Endothelial cell of umbilical vein (primary cell): ENCODE measurements at regions not wholly inside any gene's neighbourhood (a gene's known extent, or its start where the extent isn't known, plus 50 kb on each side); places are given as distances from the start of the nearest gene placed in this dataset.

Experiments used
- BruUV-seq: library from RNA; stranded (reverse); fragments of 400-500 nt; replicated peaks from 2 replicates; lab custom pipeline; 2021; lab: Mats Ljungman, UMichigan
- CTCF ChIA-PET: fragments of 300-600, 350-600 bp; sonication (Branson Sonifier 250); formaldehyde crosslinking; loops from one replicate; lab custom pipeline; 2021; ENCODE audit warnings: antibody characterized with exemption, inconsistent platforms; lab: Charles Lee
- POLR2A ChIA-PET: fragments of 300-600, 350-600 bp; sonication (Branson Sonifier 250); formaldehyde crosslinking; loops from one replicate; lab custom pipeline; 2021; ENCODE audit warnings: antibody characterized with exemption, inconsistent platforms; lab: Charles Lee
- DNase-seq: peaks from one replicate; pipeline ENCODE4 v3.0.0-alpha.2; 2011; ENCODE audit warnings: low read depth, low spot score
- FAIRE-seq: peaks from 2 replicates; lab custom pipeline; 2011; peaks lifted over from hg19 to GRCh38; lab: Jason Lieb, UNC
- H2AFZ ChIP-seq: 2 replicates; pipeline ENCODE4 v1.6.0; 2012; ENCODE audit warnings: low read depth, low read length, control low read depth, inconsistent platforms
- H3K27ac ChIP-seq: 2 replicates; pipeline ENCODE4 v1.5.1; 2011; ENCODE audit warnings: low read depth, mild to moderate bottlenecking, control low read depth, low read length, moderate library complexity; ENCODE audit not compliant: insufficient read depth
- H3K27me3 ChIP-seq, 2 experiments: 2 replicates each; pipeline versions ENCODE4 v1.6.0 to v1.6.1; 2011; ENCODE audit warnings: low read length in 2 of 2, mixed read lengths in 1 of 2; ENCODE audit not compliant: control insufficient read depth in 2 of 2, insufficient read depth in 2 of 2
- H3K36me3 ChIP-seq, 2 experiments: 2 replicates in 1 of 2; 3 replicates in 1 of 2; pipeline ENCODE4 v1.5.1; 2011; ENCODE audit warnings: low read length in 2 of 2, mild to moderate bottlenecking in 1 of 2, moderate library complexity in 1 of 2; ENCODE audit not compliant: control insufficient read depth in 2 of 2, insufficient read depth in 2 of 2; ENCODE audit errors: extremely low read depth in 1 of 2
- H3K4me1 ChIP-seq: 3 replicates; pipeline ENCODE4 v1.5.1; 2011; ENCODE audit warnings: mild to moderate bottlenecking, low read length; ENCODE audit not compliant: control insufficient read depth, insufficient read depth; ENCODE audit errors: extremely low read depth
- H3K4me2 ChIP-seq: 2 replicates; pipeline ENCODE4 v1.6.1; 2011; ENCODE audit warnings: low read length, control low read depth, mixed read lengths; ENCODE audit not compliant: insufficient read depth
- H3K4me3 ChIP-seq, 3 experiments: fragments of 200-600 bp in 1 of 3; sonication (generic), shearing (Covaris generic) in 1 of 3; replicated peaks in 1 of 3; 2 replicates each; pipeline ENCODE4 v1.5.1; 2011 to 2016; ENCODE audit warnings: control low read depth in 3 of 3, low read length in 3 of 3, mild to moderate bottlenecking in 2 of 3, inconsistent platforms in 1 of 3, low read depth in 1 of 3, moderate library complexity in 1 of 3; ENCODE audit not compliant: insufficient read depth in 1 of 3
- H3K79me2 ChIP-seq: 2 replicates; pipeline ENCODE4 v1.6.0; 2012; ENCODE audit warnings: low read length, inconsistent platforms; ENCODE audit not compliant: control insufficient read depth, insufficient read depth
- H3K9ac ChIP-seq: replicated peaks from 2 replicates; pipeline ENCODE3; 2011; ENCODE audit warnings: low read length, control low read depth; ENCODE audit not compliant: insufficient read depth; ENCODE audit errors: extremely low read depth
- H3K9me1 ChIP-seq: replicated peaks from 3 replicates; pipeline ENCODE4 v1.6.0; 2011; ENCODE audit warnings: mild to moderate bottlenecking, low read length; ENCODE audit not compliant: control insufficient read depth, insufficient read depth; ENCODE audit errors: extremely low read depth
- H3K9me3 ChIP-seq: replicated peaks from 2 replicates; pipeline ENCODE4 v1.5.1; 2012; ENCODE audit warnings: low read length, inconsistent platforms; ENCODE audit not compliant: control insufficient read depth, insufficient read depth
- H4K20me1 ChIP-seq: replicated peaks from 2 replicates; pipeline ENCODE3; 2011; ENCODE audit warnings: mild to moderate bottlenecking, low read length; ENCODE audit not compliant: control insufficient read depth, insufficient read depth; ENCODE audit errors: extremely low read depth
- CTCF ChIP-seq, 2 donors: IDR thresholded peaks; 1 replicate in 1 of 2; 2 replicates in 1 of 2; pipeline ENCODE4 v1.5.1; 2011; ENCODE audit warnings: low read length in 2 of 2, mild to moderate bottlenecking in 2 of 2, moderate library complexity in 2 of 2, control low read depth in 1 of 2, inconsistent platforms in 1 of 2, low read depth in 1 of 2; ENCODE audit not compliant: insufficient read depth in 1 of 2; ENCODE audit errors: extremely low read depth in 1 of 2
- EZH2 ChIP-seq: IDR thresholded peaks from 2 replicates; pipeline ENCODE4 v1.6.1; 2012; ENCODE audit warnings: borderline replicate concordance, low read depth, mild to moderate bottlenecking, moderate library complexity, low read length, inconsistent platforms; ENCODE audit not compliant: severe bottlenecking
- FOS ChIP-seq: IDR thresholded peaks from 2 replicates; pipeline ENCODE4 v1.6.1; 2011; ENCODE audit warnings: mild to moderate bottlenecking, low read length, moderate library complexity, borderline replicate concordance; ENCODE audit not compliant: insufficient read depth
- GATA2 ChIP-seq: IDR thresholded peaks from 2 replicates; pipeline ENCODE4 v1.7.0; 2011; ENCODE audit warnings: low read depth, mild to moderate bottlenecking, moderate library complexity, mixed read lengths, low read length; ENCODE audit not compliant: insufficient read length, insufficient read depth
- JUN ChIP-seq: IDR thresholded peaks from 2 replicates; pipeline ENCODE4 v1.6.1; 2011; ENCODE audit warnings: borderline replicate concordance, low read depth; ENCODE audit not compliant: insufficient read length, insufficient read depth
- MAX ChIP-seq: IDR thresholded peaks from 2 replicates; pipeline ENCODE4 v1.6.1; 2011; ENCODE audit not compliant: insufficient read depth, insufficient read length
- MYC ChIP-seq: IDR thresholded peaks from one replicate; pipeline ENCODE4 v1.6.1; 2011; ENCODE audit warnings: mild to moderate bottlenecking, low read depth, low read length
- POLR2A ChIP-seq: IDR thresholded peaks from 2 replicates; pipeline ENCODE4 v1.6.1; 2012; ENCODE audit warnings: low read depth, mild to moderate bottlenecking, control low read depth, low read length
- POLR2AphosphoS5 ChIP-seq: IDR thresholded peaks from 2 replicates; pipeline ENCODE4 v1.6.1; 2012; ENCODE audit warnings: low read depth, mild to moderate bottlenecking, control low read depth, low read length, moderate library complexity; ENCODE audit not compliant: insufficient read depth
- dilution Hi-C: fragments of 300-500 bp; cut with MboI; formaldehyde crosslinking; loops from one replicate; pipeline ENCODE4 v1.15.0; 2019; ENCODE audit warnings: low sequenced_read_pairs; ENCODE audit not compliant: extremely low pct_ligation_motif_present
- intact Hi-C: fragments of 100-400 bp; cut with micrococcal nuclease; formaldehyde crosslinking; loops from one replicate; pipeline ENCODE4 v1.10.0; 2022

GRCh38 chr2:122446761-122447160 lies 691.3 kb downstream of the TSN start:
- no peaks in the 10 kb centered on the region for H3K9me3 ChIP-seq
- POLR2A ChIA-PET: no interaction called here
- H3K9me1 ChIP-seq: no peaks in the 10 kb centered on the region
- intact Hi-C loops (no loop called here), dilution Hi-C loops (no loop called here)
- H3K27me3 ChIP-seq: no peaks in the 10 kb centered on the region
- CTCF ChIA-PET: no interaction called here
- no peak for FAIRE-seq
- no peak overlapping the region for H3K4me3 ChIP-seq
- no peak overlapping the region for H3K27ac ChIP-seq
- TF ChIP-seq POLR2A: no peak
- TF ChIP-seq FOS: no peak
- no peak for TF ChIP-seq EZH2
- TF ChIP-seq MYC: no peak
- TF ChIP-seq GATA2: no peak
- no peak for TF ChIP-seq JUN
- TF ChIP-seq MAX: no peak
- TF ChIP-seq POLR2AphosphoS5: no peak
- TF ChIP-seq CTCF (IDR thresholded peaks at IDR 0.05; ENCODE audit: extremely low read depth in 1 of 2, insufficient read depth in 1 of 2, low read depth in 1 of 2, low read length in 2 of 2): no peak
- no peak for DNase-seq
- H2AFZ ChIP-seq: no peak overlapping the region
- H3K4me2 ChIP-seq: no peak overlapping the region
- H3K9ac ChIP-seq: no peak overlapping the region
- no peaks in the 10 kb centered on the region for H3K79me2 ChIP-seq
- H3K4me1 ChIP-seq: no peaks in the 10 kb centered on the region
- H4K20me1 ChIP-seq: no peaks in the 10 kb centered on the region
- H3K36me3 ChIP-seq: no peaks in the 10 kb centered on the region
- BruUV-seq: no TSS peak
